HG03354 (cell line): ENCODE measurements at regions not wholly inside any gene's neighbourhood (a gene's known extent, or its start where the extent isn't known, plus 50 kb on each side); places are given as distances from the start of the nearest gene placed in this dataset.

ENCODE experiments used
- ATAC-seq: cut with Tn5 transposase; IDR thresholded peaks from one replicate; pipeline ENCODE4 v1.9.1; 2021; ENCODE audit warnings: mild to moderate bottlenecking; ENCODE audit not compliant: unreplicated experiment, poor library complexity, severe bottlenecking

GRCh38 chr14:61847861-61848260, 85.6 kb downstream of the SNAPC1 start:
- ATAC-seq, result no peak

- no peak for ATAC-seq
Measured at GRCh38 chr14:61854898-61855297, 92.7 kb downstream of the SNAPC1 start.

GRCh38 chr14:61860294-61860918, 98.2 kb downstream of the SNAPC1 start:
- ATAC-seq, result peak; percentile 99

GRCh38 chr14:61861320-61861865, 99.2 kb downstream of the SNAPC1 start:
- no peak for ATAC-seq

- ATAC-seq, result no peak
Measured at GRCh38 chr14:61864329-61864898, 102.2 kb downstream of the SNAPC1 start.

GRCh38 chr14:61866932-61867920, 105.0 kb downstream of the SNAPC1 start:
- ATAC-seq, result peak; percentile 99

- ATAC-seq, result no peak
Measured at GRCh38 chr14:61868846-61869245, 106.6 kb downstream of the SNAPC1 start.

GRCh38 chr14:61870163-61870562, 107.9 kb downstream of the SNAPC1 start:
- ATAC-seq, result no peak

GRCh38 chr14:61872452-61872851, 110.2 kb downstream of the SNAPC1 start:
- ATAC-seq, result peak; percentile 96

- ATAC-seq, result no peak
Measured at GRCh38 chr14:61875483-61875882, 113.3 kb downstream of the SNAPC1 start.

GRCh38 chr14:61876362-61877034, 114.3 kb downstream of the SNAPC1 start:
- ATAC-seq, result no peak

GRCh38 chr14:61877035-61877390, 114.8 kb downstream of the SNAPC1 start:
- ATAC-seq, result no peak

GRCh38 chr14:61877768-61878167, 115.5 kb downstream of the SNAPC1 start:
- ATAC-seq, result no peak

GRCh38 chr14:61878931-61879330, 116.7 kb downstream of the SNAPC1 start:
- no peak for ATAC-seq

GRCh38 chr14:61881046-61881445, 118.8 kb downstream of the SNAPC1 start:
- ATAC-seq, result no peak

- no peak for ATAC-seq
Measured at GRCh38 chr14:61884711-61885110, 122.5 kb downstream of the SNAPC1 start.

- ATAC-seq, result no peak
Measured at GRCh38 chr14:61885203-61885961, 123.2 kb downstream of the SNAPC1 start.

GRCh38 chr14:61887628-61888027, 125.4 kb downstream of the SNAPC1 start:
- ATAC-seq, result no peak

GRCh38 chr14:61889914-61890351, 127.7 kb downstream of the SNAPC1 start:
- peak; percentile 99 for ATAC-seq
